Ectodermal cell (in vitro differentiated cells): ENCODE measurements at regions not wholly inside any gene's neighbourhood (a gene's known extent, or its start where the extent isn't known, plus 50 kb on each side); places are given as distances from the start of the nearest gene placed in this dataset.

Source experiments
- H3K27ac ChIP-seq: 2 replicates; pipeline ENCODE4 v1.7.0; 2013; ENCODE audit warnings: mild to moderate bottlenecking, low read depth, low read length; ENCODE audit not compliant: insufficient read depth, poor library complexity, severe bottlenecking
- H3K27me3 ChIP-seq: 2 replicates; pipeline ENCODE4 v1.7.0; 2013; ENCODE audit warnings: mild to moderate bottlenecking, low read length; ENCODE audit not compliant: insufficient read depth, control insufficient read depth, poor library complexity, severe bottlenecking
- H3K36me3 ChIP-seq: one replicate; pipeline ENCODE4 v1.7.0; 2013; ENCODE audit warnings: low read length; ENCODE audit not compliant: control insufficient read depth, insufficient read depth
- H3K4me1 ChIP-seq: one replicate; pipeline ENCODE4 v1.7.0; 2013; ENCODE audit warnings: low read length; ENCODE audit not compliant: control insufficient read depth, insufficient read depth
- H3K4me3 ChIP-seq: 2 replicates; pipeline ENCODE4 v1.7.0; 2013; ENCODE audit warnings: low read depth, low read length, control low read depth; ENCODE audit not compliant: insufficient read depth
- H3K9me3 ChIP-seq: 2 replicates; pipeline ENCODE4 v1.7.0; 2013; ENCODE audit warnings: mild to moderate bottlenecking, low read length, moderate library complexity; ENCODE audit not compliant: control insufficient read depth
- whole genome bisulfite sequencing, 2 experiments: methylation state at CpG; one replicate each; pipeline ENCODE4 v1.1.7; 2013; ENCODE audit warnings: missing lambda C conversion rate in 2 of 2; 5-methylcytosine and 5-hydroxymethylcytosine counted together

GRCh38 chr2:47238638-47239037, 62.3 kb upstream of the CALM2 start:
- H3K4me1 ChIP-seq = peaks cover 27% of the 10 kb centered on the region
- H3K9me3 ChIP-seq = no peaks in the 10 kb centered on the region
- no peak overlapping the region for H3K4me3 ChIP-seq
- H3K27ac ChIP-seq = no peak overlapping the region
- H3K36me3 ChIP-seq = no peaks in the 10 kb centered on the region
- 87% methylated on average over 1 of the region's 1 CpG for WGBS, 2 experiments
- no peaks in the 10 kb centered on the region for H3K27me3 ChIP-seq

GRCh38 chr2:47237375-47238334, 61.3 kb upstream of the CALM2 start:
- no peak overlapping the region for H3K27ac ChIP-seq
- no peak overlapping the region for H3K4me3 ChIP-seq
- no peaks in the 10 kb centered on the region for H3K27me3 ChIP-seq
- H3K4me1 ChIP-seq = peaks cover 27% of the 10 kb centered on the region
- no peaks in the 10 kb centered on the region for H3K9me3 ChIP-seq
- WGBS, 2 experiments = 63 to 71% methylated on average over 12 of the region's 12 CpGs
- no peaks in the 10 kb centered on the region for H3K36me3 ChIP-seq

- H3K4me1 ChIP-seq = peaks cover 27% of the 10 kb centered on the region
- 87% methylated on average over 2 of the region's 2 CpGs for WGBS, 2 experiments
- H3K4me3 ChIP-seq = no peak overlapping the region
- no peak overlapping the region for H3K27ac ChIP-seq
- no peaks in the 10 kb centered on the region for H3K9me3 ChIP-seq
- H3K36me3 ChIP-seq = no peaks in the 10 kb centered on the region
- no peaks in the 10 kb centered on the region for H3K27me3 ChIP-seq
Observed at GRCh38 chr2:47236503-47237215, 60.3 kb upstream of the CALM2 start.

DNA sequence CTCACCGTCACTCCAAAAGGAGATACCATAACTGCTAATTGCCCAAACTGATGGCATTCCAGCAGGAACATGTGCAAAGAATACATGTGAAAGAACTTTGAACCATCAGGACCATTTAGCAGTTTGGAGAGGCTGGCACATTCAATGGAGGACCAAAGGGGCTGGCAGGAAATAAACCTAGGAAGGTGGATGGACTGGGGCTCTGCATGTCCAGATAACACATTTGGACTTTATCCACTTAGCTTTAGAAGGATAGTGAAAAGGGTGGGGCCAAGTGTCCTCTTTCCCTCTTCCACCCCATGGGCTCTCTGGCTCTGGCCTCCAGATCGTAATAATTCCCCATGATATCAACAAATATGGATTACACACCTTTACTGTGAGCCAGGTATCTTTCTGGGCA, 58.8 kb upstream of the CALM2 start:
- no peaks in the 10 kb centered on the region for H3K9me3 ChIP-seq
- H3K27ac ChIP-seq = no peak overlapping the region
- H3K36me3 ChIP-seq = no peaks in the 10 kb centered on the region
- H3K4me1 ChIP-seq = peaks cover 27% of the 10 kb centered on the region
- WGBS, 2 experiments = 96 to 99% methylated on average over 2 of the region's 2 CpGs
- no peak overlapping the region for H3K4me3 ChIP-seq
- H3K27me3 ChIP-seq = no peaks in the 10 kb centered on the region

DNA sequence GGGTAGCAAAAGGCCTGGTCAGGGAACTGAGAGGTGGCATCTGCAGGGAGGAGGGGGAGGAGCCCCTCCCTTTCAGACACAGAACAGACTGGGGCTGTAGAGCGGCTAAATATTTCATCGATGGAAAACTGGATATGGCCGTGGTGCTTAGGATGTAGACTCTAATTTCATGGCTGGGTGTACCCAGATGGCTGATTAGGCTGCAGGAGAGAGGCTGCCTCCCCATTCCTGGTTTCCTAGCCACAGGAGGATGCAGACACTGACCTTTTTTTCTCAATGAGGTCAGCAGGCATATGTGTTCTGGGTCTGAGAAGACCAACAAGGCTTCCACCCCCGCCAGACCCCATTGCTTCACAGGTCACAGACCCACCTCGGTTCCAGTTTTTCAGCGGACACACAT, 58.1 kb upstream of the CALM2 start:
- H3K4me1 ChIP-seq = peaks cover 23% of the 10 kb centered on the region
- no peaks in the 10 kb centered on the region for H3K36me3 ChIP-seq
- no peaks in the 10 kb centered on the region for H3K27me3 ChIP-seq
- no peak overlapping the region for H3K27ac ChIP-seq
- no peaks in the 10 kb centered on the region for H3K9me3 ChIP-seq
- WGBS, 2 experiments = 95 to 96% methylated on average over 6 of the region's 6 CpGs
- H3K4me3 ChIP-seq = no peak overlapping the region

- Histone ChIP-seq H3K27ac (no peak overlapping the region), H3K9me3 (no peaks in the 10 kb centered on the region), H3K4me3 (no peak overlapping the region), H3K36me3 (no peaks in the 10 kb centered on the region), H3K27me3 (no peaks in the 10 kb centered on the region), H3K4me1 (peaks cover 16% of the 10 kb centered on the region)
- 83 to 88% methylated on average over 8 of the region's 8 CpGs for WGBS, 2 experiments
Observed at GRCh38 chr2:47232738-47233415, 56.6 kb upstream of the CALM2 start.

DNA sequence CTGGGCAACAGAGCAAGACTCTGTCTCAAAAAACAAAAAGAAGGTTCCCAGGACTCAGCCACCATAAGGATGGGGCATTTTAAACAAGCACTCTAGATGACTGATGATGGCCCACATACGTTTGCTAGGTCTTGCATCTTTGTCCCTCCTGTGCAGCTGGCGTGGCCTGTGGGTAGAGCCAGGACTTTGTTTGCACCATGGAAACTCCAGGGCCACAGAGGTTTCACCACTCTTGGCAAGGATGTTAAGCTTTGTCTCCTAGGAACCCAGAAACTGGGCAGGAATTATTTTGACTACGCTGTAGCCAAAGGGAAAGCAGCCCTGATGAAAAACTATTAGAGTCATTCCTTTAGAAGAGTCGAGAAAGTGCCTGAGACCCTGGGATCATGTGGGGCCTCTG, 54.1 kb upstream of the CALM2 start:
- peaks cover 25% of the 10 kb centered on the region for H3K4me1 ChIP-seq
- 94% methylated on average over 4 of the region's 4 CpGs for WGBS, 2 experiments
- no peak overlapping the region for H3K4me3 ChIP-seq
- H3K36me3 ChIP-seq = no peaks in the 10 kb centered on the region
- H3K9me3 ChIP-seq = no peaks in the 10 kb centered on the region
- no peaks in the 10 kb centered on the region for H3K27me3 ChIP-seq
- H3K27ac ChIP-seq = no peak overlapping the region

DNA sequence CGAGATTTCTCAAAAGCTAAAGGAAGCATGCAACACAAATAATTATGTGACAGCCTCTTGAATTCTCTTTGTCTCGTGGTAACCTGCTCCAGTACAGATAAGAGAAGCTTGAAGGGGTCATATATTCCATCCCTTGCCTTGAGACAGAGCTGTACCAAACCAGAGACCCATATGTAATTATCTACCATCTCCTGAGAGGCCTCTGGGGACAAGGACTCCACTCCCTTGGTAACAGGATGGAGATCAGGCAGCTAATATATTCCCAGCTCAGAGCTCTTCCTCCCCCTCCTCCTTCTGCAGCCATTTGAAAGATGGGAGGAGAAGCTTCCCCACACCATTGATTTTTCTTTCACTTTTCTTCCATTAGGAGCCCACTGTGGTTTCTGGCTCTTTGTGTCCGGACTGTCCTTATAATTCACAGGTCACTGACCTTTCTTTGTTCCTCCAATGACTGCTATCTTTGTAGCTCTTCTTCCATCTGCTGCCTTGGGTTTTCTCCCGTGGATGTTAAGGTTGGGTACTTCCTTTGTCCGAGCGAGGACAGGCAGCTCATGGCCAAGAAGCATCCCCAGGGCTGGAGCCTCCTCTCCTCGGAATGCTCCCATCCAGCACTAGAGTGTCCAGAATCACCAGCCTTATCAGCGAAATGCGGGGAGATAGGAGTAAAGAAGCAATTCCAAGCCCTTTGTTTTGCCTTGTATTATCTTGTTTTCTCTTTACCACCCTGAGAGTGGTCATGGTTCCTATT, 51.4 kb upstream of the CALM2 start:
- Histone ChIP-seq H3K4me3 (no peak overlapping the region), H3K36me3 (no peaks in the 10 kb centered on the region), H3K9me3 (no peaks in the 10 kb centered on the region), H3K27ac (peak overlapping the region; percentile 85), H3K27me3 (no peaks in the 10 kb centered on the region), H3K4me1 (peaks cover 25% of the 10 kb centered on the region)
- 66 to 68% methylated on average over 9 of the region's 9 CpGs for WGBS, 2 experiments

- peaks cover 25% of the 10 kb centered on the region for H3K4me1 ChIP-seq
- no peak overlapping the region for H3K4me3 ChIP-seq
Observed at GRCh38 chr2:47226923-47227220, 50.6 kb upstream of the CALM2 start.

More at GRCh38 chr2:47226923-47227220, 50.6 kb upstream of the CALM2 start:
- no peaks in the 10 kb centered on the region for H3K27me3 ChIP-seq
- 97 to 98% methylated on average over 6 of the region's 6 CpGs for WGBS, 2 experiments
- H3K27ac ChIP-seq = no peak overlapping the region
- H3K9me3 ChIP-seq = no peaks in the 10 kb centered on the region
- H3K36me3 ChIP-seq = no peaks in the 10 kb centered on the region
